Right lobe of liver (tissue), 4 donors: ENCODE measurements at regions not wholly inside any gene's neighbourhood (a gene's known extent, or its start where the extent isn't known, plus 50 kb on each side); places are given as distances from the start of the nearest gene placed in this dataset.

ENCODE experiments used
- POLR2A ChIP-seq: fragments of 450-650 bp; IDR thresholded peaks from one replicate; pipeline ENCODE4 v1.6.1; 2017; ENCODE audit warnings: antibody characterized with exemption, mild to moderate bottlenecking
- TF ChIP-seq, protein P1 (sequence below), 4 donors: fragments of 200-600 bp in 3 of 4; fragments of 450-650 bp in 1 of 4; IDR thresholded peaks; one replicate each; pipeline versions ENCODE4 v1.5.1 to v1.8.0; 2016 to 2022; ENCODE audit warnings: antibody characterized with exemption in 4 of 4, mild to moderate bottlenecking in 2 of 4
- donor health status: DM: no; HTN: no; CAD: no.
- donor health status: DM: no; HTN: no; CAD: no.
- donor health status: DM: no; HTN: yes; CAD: no.

DNA sequence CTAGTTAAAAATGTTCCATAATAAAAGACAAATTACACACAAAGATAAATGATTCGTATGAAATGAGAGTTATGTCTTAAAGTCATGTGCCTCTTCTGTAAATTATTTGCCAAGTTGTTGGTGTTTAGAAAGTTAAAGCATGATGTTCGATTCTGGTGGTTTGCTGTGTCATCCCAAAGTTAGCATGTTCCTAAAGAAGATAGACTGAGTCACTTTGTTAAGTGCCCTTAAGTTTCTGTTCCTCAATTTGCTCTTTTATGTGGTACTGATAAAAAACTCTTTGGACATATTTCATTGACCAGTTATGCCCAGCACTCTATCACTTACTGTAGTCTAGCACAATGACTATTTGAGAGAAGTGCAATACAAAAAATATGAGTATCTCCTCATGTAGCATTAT lies 366.9 kb upstream of the ZNF608 start:
- no peak for TF ChIP-seq POLR2A
- TF ChIP-seq, protein P1, sequence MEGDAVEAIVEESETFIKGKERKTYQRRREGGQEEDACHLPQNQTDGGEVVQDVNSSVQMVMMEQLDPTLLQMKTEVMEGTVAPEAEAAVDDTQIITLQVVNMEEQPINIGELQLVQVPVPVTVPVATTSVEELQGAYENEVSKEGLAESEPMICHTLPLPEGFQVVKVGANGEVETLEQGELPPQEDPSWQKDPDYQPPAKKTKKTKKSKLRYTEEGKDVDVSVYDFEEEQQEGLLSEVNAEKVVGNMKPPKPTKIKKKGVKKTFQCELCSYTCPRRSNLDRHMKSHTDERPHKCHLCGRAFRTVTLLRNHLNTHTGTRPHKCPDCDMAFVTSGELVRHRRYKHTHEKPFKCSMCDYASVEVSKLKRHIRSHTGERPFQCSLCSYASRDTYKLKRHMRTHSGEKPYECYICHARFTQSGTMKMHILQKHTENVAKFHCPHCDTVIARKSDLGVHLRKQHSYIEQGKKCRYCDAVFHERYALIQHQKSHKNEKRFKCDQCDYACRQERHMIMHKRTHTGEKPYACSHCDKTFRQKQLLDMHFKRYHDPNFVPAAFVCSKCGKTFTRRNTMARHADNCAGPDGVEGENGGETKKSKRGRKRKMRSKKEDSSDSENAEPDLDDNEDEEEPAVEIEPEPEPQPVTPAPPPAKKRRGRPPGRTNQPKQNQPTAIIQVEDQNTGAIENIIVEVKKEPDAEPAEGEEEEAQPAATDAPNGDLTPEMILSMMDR (IDR thresholded peaks at IDR 0.05): no peak
